Activated naive CD4-positive, alpha-beta T cell treated with anti-CD3 and anti-CD28 coated beads, Interleukin-2, amount 50 U/mL, for 72 hours (primary cell): ENCODE measurements at regions not wholly inside any gene's neighbourhood (a gene's known extent, or its start where the extent isn't known, plus 50 kb on each side); places are given as distances from the start of the nearest gene placed in this dataset.

ENCODE experiments used
- ATAC-seq, 2 donors: fragments of 150-1000 bp; cut with Tn5 transposase; 2 replicates each; pipeline ENCODE4 v1.10.0; 2021; ENCODE audit warnings: mild to moderate bottlenecking in 2 of 2, moderate library complexity in 2 of 2
- DNase-seq, 2 donors: peaks; one replicate each; pipeline ENCODE4 v3.0.0; 2021 to 2022; ENCODE audit warnings: low spot score in 2 of 2
- H3K27ac Mint-ChIP-seq, 2 donors: one replicate each; pipeline ENCODE4 v1.8.0; 2022; ENCODE audit warnings: mild to moderate bottlenecking in 2 of 2, mixed read lengths in 2 of 2
- H3K36me3 Mint-ChIP-seq, 2 donors: one replicate each; pipeline ENCODE4 v1.8.0; 2022; ENCODE audit warnings: mixed read lengths in 2 of 2
- H3K9me3 Mint-ChIP-seq, 2 donors: one replicate each; pipeline ENCODE4 v1.8.0; 2022; ENCODE audit warnings: mixed read lengths in 2 of 2

DNA sequence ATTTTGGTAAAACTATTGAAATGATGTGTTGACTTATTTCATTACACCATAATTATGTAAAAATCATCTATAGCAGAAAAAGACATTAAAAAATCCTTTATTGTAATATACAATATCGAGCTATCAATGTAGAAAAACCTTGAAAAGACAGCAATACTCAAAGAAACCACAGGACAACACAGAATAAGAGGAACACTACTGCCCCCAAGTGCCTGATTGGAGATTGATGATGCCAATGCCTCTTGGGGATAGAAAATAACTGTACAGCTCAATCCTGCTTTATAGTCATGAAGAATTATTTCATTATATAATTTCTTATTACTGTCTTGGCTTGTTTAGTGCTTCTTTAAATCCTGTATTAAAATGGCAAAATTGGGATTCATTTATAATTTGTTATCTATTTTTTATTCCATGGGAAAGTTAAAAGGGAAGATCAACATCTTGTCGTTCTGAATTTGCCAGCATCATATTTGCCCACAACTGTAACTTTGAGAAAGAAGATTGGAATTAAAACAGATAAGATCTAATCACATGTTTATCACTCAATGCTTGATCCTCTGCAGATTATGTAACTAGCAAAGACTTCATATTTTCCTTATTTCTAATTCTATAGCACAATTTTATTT is 337.5 kb downstream of the CDH9 start:
- DNase-seq (peak in 1 of 2 donors; percentile 3), ATAC-seq (no peak)
- Mint-ChIP-seq H3K9me3 (peaks cover 9 to 17% of the 10 kb centered on the region in 2 donors), H3K27ac (no peak overlapping the region), H3K36me3 (no peaks in the 10 kb centered on the region)

- no peaks in the 10 kb centered on the region for H3K36me3 Mint-ChIP-seq
- peaks cover 22 to 26% of the 10 kb centered on the region in 2 donors for H3K9me3 Mint-ChIP-seq
- DNase-seq (no peak), ATAC-seq (no peak)
- H3K27ac Mint-ChIP-seq, result no peak overlapping the region
These were observed 345.4 kb downstream of the CDH9 start for GRCh38 chr5:26692952-26693351.

- ATAC-seq (no peak), DNase-seq (no peak)
- no peak overlapping the region for H3K27ac Mint-ChIP-seq
- H3K9me3 Mint-ChIP-seq, result peaks cover 18 to 22% of the 10 kb centered on the region in 2 donors
- H3K36me3 Mint-ChIP-seq, result no peaks in the 10 kb centered on the region
These were observed 346.9 kb downstream of the CDH9 start for GRCh38 chr5:26691486-26691885.

DNA sequence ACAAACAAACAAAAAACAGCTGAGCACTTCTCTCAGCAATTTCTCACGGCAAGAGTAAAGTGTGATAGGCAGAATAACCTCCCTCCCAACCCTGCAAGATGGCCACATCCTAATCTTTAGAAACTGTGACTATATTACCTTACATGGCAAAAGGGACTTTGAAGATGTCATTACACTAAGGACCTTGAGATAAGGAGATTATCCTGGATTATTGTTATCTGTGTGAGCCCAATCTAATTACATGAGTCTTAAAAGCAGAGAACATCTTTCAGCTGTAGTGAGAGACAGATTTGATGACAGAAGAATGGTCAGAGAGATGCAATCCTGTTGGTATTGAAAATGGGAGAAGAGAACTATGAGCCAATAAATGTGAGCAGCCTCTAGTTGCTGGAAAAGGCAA is 347.9 kb downstream of the CDH9 start:
- H3K9me3 Mint-ChIP-seq, result peaks cover 11 to 22% of the 10 kb centered on the region in 2 donors
- ATAC-seq, result no peak
- no peaks in the 10 kb centered on the region for H3K36me3 Mint-ChIP-seq
- no peak for DNase-seq
- no peak overlapping the region for H3K27ac Mint-ChIP-seq

GRCh38 chr5:26681861-26682260 is 356.5 kb downstream of the CDH9 start:
- ATAC-seq, result no peak
- H3K9me3 Mint-ChIP-seq, result peaks cover 22 to 27% of the 10 kb centered on the region in 2 donors

GRCh38 chr5:26674846-26675245 is 363.5 kb downstream of the CDH9 start:
- Mint-ChIP-seq H3K9me3 (peaks cover 9 to 11% of the 10 kb centered on the region in 2 donors), H3K27ac (no peak overlapping the region), H3K36me3 (no peaks in the 10 kb centered on the region)
- DNase-seq, result no peak
- ATAC-seq, result no peak

More at GRCh38 chr5:26681861-26682260, 356.5 kb downstream of the CDH9 start:
- Mint-ChIP-seq H3K27ac (no peak overlapping the region), H3K36me3 (no peaks in the 10 kb centered on the region)
- DNase-seq, result no peak

DNA sequence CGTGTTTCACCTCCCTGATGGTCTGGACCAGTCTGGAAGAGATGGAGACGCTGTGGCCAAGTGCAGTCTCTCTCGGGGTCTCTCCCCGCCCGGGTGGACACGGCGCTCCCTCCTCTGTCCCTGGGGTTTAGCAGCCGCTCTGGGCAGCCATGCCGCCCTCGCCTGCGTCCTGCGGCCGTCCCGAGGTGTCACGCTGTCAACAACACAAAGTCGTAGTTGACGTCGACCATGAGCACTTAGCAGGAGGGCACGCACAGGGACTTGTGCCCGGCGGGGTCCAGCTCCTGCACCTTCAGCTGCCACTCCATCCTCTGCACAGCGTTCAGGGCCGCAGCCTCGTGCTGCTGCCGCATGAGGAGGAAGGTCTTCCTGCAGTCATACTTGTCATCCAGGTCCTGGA is 368.9 kb downstream of the CDH9 start:
- Mint-ChIP-seq H3K36me3 (no peaks in the 10 kb centered on the region), H3K9me3 (peaks cover 9 to 11% of the 10 kb centered on the region in 2 donors), H3K27ac (no peak overlapping the region)
- DNase-seq (no peak), ATAC-seq (no peak)

- no peaks in the 10 kb centered on the region for H3K36me3 Mint-ChIP-seq
- ATAC-seq, result no peak
These were observed 369.4 kb downstream of the CDH9 start for GRCh38 chr5:26669031-26669430.

GRCh38 chr5:26666371-26666770 is 372.0 kb downstream of the CDH9 start:
- no peaks in the 10 kb centered on the region for H3K36me3 Mint-ChIP-seq
- peaks cover 4 to 5% of the 10 kb centered on the region in 2 donors for H3K9me3 Mint-ChIP-seq
- ATAC-seq (no peak), DNase-seq (no peak)
- no peak overlapping the region for H3K27ac Mint-ChIP-seq

More at GRCh38 chr5:26669031-26669430, 369.4 kb downstream of the CDH9 start:
- Mint-ChIP-seq H3K9me3 (peaks cover 9 to 13% of the 10 kb centered on the region in 2 donors), H3K27ac (no peak overlapping the region)
- no peak for DNase-seq

GRCh38 chr5:26663500-26663899 is 374.9 kb downstream of the CDH9 start:
- peaks cover 14 to 18% of the 10 kb centered on the region in 2 donors for H3K9me3 Mint-ChIP-seq
- H3K27ac Mint-ChIP-seq, result no peak overlapping the region
- no peak for ATAC-seq
- no peaks in the 10 kb centered on the region for H3K36me3 Mint-ChIP-seq
- DNase-seq, result no peak

DNA sequence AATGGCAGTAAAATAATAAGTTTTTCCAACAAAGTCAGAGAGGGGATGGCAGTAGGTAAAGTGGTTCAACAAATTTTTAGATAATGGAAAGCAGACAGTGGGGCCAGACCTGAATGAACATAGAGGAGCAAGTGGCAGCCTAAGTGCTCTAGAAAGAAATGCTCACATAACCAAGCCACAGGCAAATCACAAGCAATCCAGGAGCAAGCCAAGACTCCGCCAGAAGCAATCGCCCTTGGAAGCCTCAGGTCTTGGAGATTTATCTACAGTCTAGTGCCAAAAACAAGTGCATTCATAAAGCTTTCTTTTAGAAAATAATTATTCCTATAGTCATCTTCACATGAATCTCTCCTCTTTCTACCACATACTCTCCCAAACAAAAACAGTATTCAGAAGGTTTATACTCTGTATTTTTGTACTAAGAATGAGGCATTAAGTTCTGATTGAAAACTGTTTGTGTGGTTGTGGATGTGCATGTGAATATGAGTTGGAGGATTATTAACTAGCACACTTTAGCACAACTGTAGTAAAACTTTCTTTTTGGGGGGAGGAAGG is 375.5 kb downstream of the CDH9 start:
- Mint-ChIP-seq H3K9me3 (peaks cover 14 to 20% of the 10 kb centered on the region in 2 donors), H3K36me3 (no peaks in the 10 kb centered on the region), H3K27ac (no peak overlapping the region)
- DNase-seq (no peak), ATAC-seq (no peak)

DNA sequence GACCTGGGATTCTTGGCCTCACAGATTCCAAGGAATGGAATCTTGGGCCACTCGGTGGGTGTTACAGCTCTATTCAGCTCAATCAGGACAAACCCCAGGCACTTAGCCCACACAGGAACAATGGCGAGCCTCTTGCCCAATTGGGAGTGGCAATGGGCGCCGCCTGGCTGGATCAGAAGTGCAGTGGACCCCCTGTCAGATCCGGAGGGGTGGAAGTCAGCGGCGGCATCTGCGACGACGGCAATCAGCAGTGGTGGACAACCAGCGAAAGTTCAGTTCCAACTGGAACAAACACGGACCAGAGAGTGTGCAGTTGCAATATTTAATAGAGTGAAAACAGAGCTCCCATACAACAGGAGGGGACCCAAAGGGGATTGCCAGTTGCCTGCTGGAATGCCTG is 378.3 kb downstream of the CDH9 start:
- H3K27ac Mint-ChIP-seq, result no peak overlapping the region
- H3K36me3 Mint-ChIP-seq, result no peaks in the 10 kb centered on the region
- ATAC-seq (no peak), DNase-seq (no peak)
- peaks cover 25 to 28% of the 10 kb centered on the region in 2 donors for H3K9me3 Mint-ChIP-seq

GRCh38 chr5:26649000-26649399 is 389.4 kb downstream of the CDH9 start:
- H3K9me3 Mint-ChIP-seq, result peaks cover 16 to 21% of the 10 kb centered on the region in 2 donors
- H3K36me3 Mint-ChIP-seq, result peaks cover 0 to 7% of the 10 kb centered on the region in 2 donors
- no peak for DNase-seq
- H3K27ac Mint-ChIP-seq, result no peak overlapping the region
- no peak for ATAC-seq

GRCh38 chr5:26647781-26648180 is 390.6 kb downstream of the CDH9 start:
- Mint-ChIP-seq H3K36me3 (peaks cover 0 to 7% of the 10 kb centered on the region in 2 donors), H3K9me3 (peaks cover 20 to 23% of the 10 kb centered on the region in 2 donors), H3K27ac (no peak overlapping the region)
- DNase-seq, result no peak
- no peak for ATAC-seq

DNA sequence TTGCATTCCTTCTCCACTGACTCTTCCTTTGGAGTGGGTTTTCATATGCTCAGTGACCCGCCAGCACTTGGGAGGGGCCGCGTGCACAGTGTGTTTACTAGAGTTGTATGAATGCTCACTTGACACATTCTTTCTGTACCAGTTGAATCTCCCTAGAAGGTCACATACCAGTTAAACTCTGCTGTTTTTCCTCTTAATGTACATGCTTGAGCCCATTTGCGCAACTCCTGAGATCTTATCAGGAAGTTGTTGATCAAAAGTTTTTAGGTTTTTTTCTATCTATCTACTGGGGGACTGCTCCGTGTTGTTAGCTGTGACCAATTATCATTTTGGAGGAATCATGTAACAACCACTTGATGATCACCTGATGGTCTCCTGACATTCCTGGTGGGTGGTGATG is 392.7 kb downstream of the CDH9 start:
- ATAC-seq (no peak), DNase-seq (no peak)
- H3K36me3 Mint-ChIP-seq, result peaks cover 0 to 7% of the 10 kb centered on the region in 2 donors
- H3K27ac Mint-ChIP-seq, result peak overlapping the region in 1 of 2 donors; percentile 47
- peaks cover 21 to 40% of the 10 kb centered on the region in 2 donors for H3K9me3 Mint-ChIP-seq

DNA sequence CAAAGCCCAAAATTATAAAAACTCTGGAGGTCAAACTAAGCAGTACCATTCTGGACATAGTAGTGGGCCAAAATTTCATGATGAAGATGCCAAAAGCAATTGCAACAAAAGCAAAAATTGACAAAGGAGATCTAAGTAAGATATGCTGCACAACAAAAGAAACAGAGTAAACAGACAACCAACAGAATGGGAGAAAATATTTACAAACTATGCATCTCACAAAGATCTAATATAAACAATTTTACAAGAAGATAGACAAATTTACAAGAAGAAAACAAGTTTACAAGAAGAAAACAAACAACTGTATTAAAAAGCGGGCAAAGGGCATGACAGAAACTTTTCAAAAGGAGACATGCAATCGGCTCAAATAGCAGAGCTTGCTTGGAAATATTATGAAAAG is 396.9 kb downstream of the CDH9 start:
- Mint-ChIP-seq H3K27ac (no peak overlapping the region), H3K36me3 (peaks cover 0 to 7% of the 10 kb centered on the region in 2 donors), H3K9me3 (peaks cover 28 to 52% of the 10 kb centered on the region in 2 donors)
- no peak for DNase-seq
- ATAC-seq, result no peak

DNA sequence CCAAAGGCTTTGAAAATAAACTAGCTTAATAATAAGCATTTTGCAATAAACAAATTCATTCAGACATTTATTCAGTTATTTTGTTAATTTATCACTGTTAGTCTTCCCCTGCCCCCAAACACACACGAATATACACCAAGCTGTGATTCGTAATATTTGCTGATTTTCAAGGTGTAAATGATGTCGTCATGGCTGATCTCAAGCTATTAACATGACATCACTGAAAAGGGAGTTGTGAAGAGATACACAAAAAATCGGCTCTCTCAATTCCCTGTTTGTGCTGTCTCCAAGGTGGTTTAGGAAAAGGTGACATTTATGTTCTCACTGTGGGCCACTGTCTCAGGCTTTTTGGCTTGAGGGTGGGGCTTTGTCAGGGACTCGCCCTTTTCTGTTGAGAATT is 413.3 kb downstream of the CDH9 start:
- ATAC-seq (no peak), DNase-seq (no peak)
- Mint-ChIP-seq H3K27ac (no peak overlapping the region), H3K9me3 (peaks cover 10% of the 10 kb centered on the region in 2 donors), H3K36me3 (no peaks in the 10 kb centered on the region)

- Mint-ChIP-seq H3K27ac (no peak overlapping the region), H3K36me3 (no peaks in the 10 kb centered on the region), H3K9me3 (peaks cover 10% of the 10 kb centered on the region in 2 donors)
- ATAC-seq (no peak), DNase-seq (no peak)
These were observed 415.4 kb downstream of the CDH9 start for GRCh38 chr5:26622947-26623346.
